Astrocyte of the spinal cord (primary cell): ENCODE measurements at regions not wholly inside any gene's neighbourhood (a gene's known extent, or its start where the extent isn't known, plus 50 kb on each side); places are given as distances from the start of the nearest gene placed in this dataset.

Experiments
- DNase-seq: peaks from one replicate; pipeline ENCODE4 v3.0.0; 2011; ENCODE audit warnings: low read depth, low spot score
- H3K4me3 ChIP-seq: 2 replicates; pipeline ENCODE4 v1.5.1; 2011; ENCODE audit warnings: low read depth, mild to moderate bottlenecking, low read length, moderate library complexity
- in situ Hi-C: cut with HindIII; loops from 2 replicates; pipeline ENCODE4 v1.10.0; 2017; ENCODE audit warnings: low sequenced_read_pairs
- TF ChIP-seq, protein P1 (sequence below): IDR thresholded peaks from 2 replicates; pipeline ENCODE4 v1.5.1; 2012; ENCODE audit warnings: low read depth, mild to moderate bottlenecking, low read length, inconsistent platforms

GRCh38 chr11:70532731-70533130 is 134.4 kb downstream of the CTTN start:
- DNase-seq: peak; percentile 18
- in situ Hi-C loops: no loop called here
- TF ChIP-seq, protein P1, sequence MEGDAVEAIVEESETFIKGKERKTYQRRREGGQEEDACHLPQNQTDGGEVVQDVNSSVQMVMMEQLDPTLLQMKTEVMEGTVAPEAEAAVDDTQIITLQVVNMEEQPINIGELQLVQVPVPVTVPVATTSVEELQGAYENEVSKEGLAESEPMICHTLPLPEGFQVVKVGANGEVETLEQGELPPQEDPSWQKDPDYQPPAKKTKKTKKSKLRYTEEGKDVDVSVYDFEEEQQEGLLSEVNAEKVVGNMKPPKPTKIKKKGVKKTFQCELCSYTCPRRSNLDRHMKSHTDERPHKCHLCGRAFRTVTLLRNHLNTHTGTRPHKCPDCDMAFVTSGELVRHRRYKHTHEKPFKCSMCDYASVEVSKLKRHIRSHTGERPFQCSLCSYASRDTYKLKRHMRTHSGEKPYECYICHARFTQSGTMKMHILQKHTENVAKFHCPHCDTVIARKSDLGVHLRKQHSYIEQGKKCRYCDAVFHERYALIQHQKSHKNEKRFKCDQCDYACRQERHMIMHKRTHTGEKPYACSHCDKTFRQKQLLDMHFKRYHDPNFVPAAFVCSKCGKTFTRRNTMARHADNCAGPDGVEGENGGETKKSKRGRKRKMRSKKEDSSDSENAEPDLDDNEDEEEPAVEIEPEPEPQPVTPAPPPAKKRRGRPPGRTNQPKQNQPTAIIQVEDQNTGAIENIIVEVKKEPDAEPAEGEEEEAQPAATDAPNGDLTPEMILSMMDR: no peak

DNA sequence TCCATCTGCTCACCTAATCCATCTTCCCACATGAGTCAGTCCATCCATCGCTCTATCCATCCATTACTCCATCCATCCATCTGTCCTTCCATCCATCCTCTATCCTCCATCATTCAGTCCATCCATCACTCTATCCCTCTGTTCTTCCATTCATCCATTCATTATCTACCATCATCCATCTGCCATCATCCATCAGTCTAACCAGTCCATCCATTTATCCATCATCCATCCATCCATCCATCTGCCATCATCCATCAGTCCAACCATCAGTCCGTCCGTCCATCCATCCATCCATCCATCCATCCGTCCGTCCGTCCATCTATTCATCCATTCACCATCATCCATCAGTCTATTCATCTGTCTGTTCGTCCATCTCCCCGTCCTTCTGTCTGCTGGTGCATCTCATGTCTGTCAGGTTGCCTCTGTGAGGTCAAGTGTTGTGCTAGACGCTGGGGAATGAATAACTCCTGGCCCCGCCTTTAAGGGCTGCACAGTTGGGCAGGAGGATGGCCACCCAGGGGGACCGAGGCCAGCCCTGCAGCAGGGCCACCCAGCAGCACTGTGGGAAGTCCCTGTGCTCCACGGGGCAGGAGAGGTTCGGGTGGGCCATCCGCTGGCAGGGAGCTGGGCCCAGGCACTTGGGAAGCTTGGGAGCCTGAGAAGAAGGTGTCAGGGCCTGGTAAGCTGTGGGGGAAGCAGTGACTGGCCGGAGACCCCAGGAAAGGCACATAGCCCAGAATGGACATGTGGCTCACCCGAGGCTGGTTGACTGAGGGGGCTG is 137.1 kb downstream of the CTTN start:
- in situ Hi-C loops: no loop called here
- no peak for DNase-seq
- TF ChIP-seq, protein P1: no peak
- H3K4me3 ChIP-seq: no peak overlapping the region

More at GRCh38 chr11:70532731-70533130, 134.4 kb downstream of the CTTN start:
- no peak overlapping the region for H3K4me3 ChIP-seq

- no peak overlapping the region for H3K4me3 ChIP-seq
- TF ChIP-seq, protein P1: no peak
- in situ Hi-C loops: no loop called here
- DNase-seq: no peak
These were observed 137.9 kb downstream of the CTTN start for GRCh38 chr11:70536051-70536877.

DNA sequence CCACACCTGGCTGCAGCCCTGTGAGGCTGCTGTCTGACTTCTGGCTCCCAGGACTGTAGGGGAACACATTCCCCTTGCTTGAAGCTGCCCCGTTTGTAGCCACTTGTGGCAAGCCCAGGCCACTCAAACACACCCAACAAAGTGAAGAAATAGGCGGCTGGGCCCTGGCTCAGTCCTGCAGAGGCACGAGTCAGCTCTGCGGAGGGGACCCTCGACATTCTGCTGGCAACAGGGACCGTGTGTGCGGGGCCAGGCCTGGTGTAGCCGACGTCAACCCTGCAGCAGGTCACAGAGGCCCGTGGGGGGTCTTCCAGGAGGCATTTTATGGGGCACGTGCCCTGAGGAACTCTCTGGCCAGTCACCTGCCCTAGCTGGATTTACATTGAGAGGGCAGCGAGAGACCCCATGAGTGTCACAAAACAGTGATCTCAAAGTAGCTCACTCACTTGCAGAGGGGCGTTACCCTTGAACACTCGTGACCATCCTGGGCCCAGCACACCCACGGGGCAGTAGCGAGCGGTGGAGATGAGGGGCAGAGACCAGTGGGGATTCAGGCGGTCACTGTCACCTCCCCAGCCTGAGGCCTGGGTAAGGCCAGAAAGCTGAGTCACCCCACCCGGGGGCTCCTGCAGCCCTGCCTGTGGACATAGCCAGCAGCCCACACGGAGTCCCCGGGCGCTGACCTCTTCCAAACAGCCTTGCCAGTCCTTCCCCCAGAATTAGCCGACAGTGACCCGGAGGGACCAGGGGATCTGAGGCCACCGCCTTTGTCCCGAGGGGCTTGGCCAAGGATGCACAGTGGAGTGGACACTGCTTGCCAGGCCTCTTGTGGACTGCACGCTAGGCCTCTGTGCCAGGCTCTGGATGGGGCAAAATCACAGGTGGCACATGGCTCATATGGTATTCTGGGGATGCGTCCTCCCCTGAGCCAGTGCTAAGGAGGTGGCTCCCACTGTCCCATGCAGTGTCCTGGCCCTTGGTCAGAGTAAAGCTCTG is 139.5 kb downstream of the CTTN start:
- in situ Hi-C loops: no loop called here
- TF ChIP-seq, protein P1: no peak
- no peak for DNase-seq
- no peak overlapping the region for H3K4me3 ChIP-seq

DNA sequence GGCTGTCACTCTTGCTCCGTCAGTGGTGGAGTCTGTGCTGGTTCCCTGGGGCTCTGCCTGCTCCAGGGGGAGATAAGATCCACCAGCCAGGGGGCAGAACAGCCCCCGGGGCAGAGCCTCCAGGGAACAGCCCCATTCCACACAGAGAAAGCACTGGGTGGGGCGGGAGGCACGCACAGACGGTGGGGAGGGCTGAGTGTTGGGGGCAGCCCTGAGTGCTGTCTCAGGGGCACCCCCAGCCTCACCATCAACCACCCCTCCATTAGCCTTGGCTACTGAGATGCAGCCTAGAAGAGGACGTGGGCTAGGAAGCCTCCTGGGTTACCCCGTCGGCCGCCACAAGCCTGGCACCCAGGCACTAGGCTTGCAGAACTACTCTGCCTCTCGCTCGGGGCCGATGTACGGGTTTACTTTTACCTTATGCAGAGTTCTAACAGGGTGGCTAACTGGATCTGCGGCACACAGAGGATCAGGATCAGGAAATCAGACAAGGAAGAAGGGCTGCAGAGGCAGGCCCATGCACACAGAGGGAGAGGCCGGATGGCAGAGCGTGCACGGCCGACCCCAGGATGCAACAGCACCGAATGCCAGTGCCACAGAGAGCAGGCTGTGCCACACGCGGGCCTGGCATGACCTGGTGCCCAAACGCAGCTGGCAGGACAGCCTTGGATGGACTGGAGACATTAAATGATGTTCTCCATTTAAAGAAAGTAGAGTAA is 140.5 kb downstream of the CTTN start:
- TF ChIP-seq, protein P1: no peak
- no peak overlapping the region for H3K4me3 ChIP-seq
- in situ Hi-C loops: no loop called here
- no peak for DNase-seq
